ENCODE measurements at regions not wholly inside any gene's neighbourhood (a gene's known extent, or its start where the extent isn't known, plus 50 kb on each side); places are given as distances from the start of the nearest gene placed in this dataset.

DNA sequence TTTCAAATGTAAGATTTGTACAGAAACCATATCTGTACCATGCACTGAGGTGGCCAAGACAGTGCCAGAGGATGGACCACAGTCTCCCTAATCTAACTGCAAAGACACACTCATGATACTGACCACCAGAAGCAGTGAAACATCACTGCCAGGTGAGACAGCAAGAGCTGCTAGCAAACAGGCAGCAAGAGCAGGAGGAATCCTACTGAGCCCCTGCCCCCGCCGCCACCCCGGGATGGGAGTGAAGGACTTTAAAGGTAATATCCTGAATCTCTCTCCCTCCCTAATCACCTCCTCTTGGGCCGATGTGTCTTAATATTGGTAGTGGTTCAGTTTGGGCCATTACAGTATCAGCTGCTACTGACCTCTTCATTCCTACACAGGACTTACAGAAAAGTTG, 144.3 kb downstream of the XPNPEP1 start:
- no peak for TF ChIP-seq CTCF (conservative IDR thresholded peaks at IDR 0.05; ENCODE audit: low read length)
- TF ChIP-seq EZH2phosphoT487 (IDR thresholded peaks at IDR 0.05; ENCODE audit: borderline replicate concordance): no peak

Measured in Loucy (cell line).